IPS-18c (cell line): ENCODE measurements at regions not wholly inside any gene's neighbourhood (a gene's known extent, or its start where the extent isn't known, plus 50 kb on each side); places are given as distances from the start of the nearest gene placed in this dataset.

Experiments used
- H3K4me3 ChIP-seq: 2 replicates; pipeline ENCODE4 v1.7.0; 2013; ENCODE audit warnings: low read depth, mild to moderate bottlenecking, low read length, moderate library complexity; ENCODE audit not compliant: insufficient read depth
- H3K9me3 ChIP-seq: one replicate; pipeline ENCODE4 v1.6.1; 2013; ENCODE audit warnings: mild to moderate bottlenecking, low read length, moderate library complexity; ENCODE audit not compliant: control insufficient read depth, insufficient read depth

DNA sequence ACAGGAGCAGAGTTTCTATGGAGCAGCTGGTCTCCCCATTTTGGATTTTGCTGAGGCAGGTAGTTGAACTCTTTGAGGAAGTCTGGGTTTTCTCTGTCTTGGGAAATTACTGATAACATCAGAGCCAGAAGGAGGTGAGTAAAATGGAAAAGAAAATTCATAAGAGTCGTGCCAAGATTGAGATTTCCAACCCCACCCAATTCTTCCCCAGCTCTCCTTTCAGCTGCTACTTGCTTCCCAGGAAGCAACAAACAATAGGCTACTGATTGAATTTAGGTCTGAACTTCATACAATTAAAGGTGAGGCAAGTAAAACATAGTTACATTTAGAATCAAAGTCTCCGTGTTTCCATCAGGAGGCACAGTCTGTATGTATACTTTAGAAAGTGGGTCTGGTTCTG is 54.6 kb upstream of the EOLA2 start:
- H3K9me3 ChIP-seq: peaks cover 9% of the 10 kb centered on the region

DNA sequence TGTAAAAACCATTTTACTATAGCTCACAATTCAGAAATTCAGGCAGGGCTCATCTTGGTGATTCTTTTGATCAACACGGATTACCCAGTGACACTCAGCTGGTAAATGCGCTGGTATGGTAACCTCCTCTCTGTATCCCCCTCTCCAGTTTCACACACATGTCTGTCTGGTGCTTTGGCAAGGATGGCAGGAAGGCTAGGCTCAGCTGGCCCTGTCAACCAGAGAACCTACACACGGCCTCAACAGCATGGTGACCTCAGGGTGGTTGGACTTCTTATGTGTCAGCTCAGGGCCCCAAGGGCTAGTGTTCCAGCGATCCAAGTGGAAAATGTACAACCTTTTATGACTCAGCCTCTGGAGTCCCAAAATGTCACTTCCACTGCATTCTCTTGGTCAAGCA is 55.7 kb upstream of the EOLA2 start:
- H3K4me3 ChIP-seq: no peak overlapping the region

More for the DNA sequence above, 54.6 kb upstream of the EOLA2 start:
- no peak overlapping the region for H3K4me3 ChIP-seq

DNA sequence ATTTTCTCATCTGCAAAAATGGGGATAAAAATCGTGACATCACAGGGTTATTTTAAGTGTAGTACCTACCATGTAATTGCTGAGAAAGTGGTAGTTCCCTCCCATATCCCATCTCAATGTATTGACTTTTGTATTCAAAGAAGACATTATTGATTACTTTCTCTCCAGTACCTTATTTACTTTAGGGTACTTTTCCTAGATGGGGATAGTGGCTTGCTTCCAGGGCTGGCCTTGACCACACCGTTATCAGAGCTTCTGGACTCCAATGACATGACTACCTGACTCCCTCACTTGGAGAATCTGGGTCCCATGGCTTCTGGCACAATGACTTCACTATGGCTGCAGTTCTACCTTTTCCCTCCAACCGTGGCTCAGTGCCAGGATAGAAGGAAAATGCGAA is 58.2 kb upstream of the EOLA2 start:
- Histone ChIP-seq H3K9me3 (peaks cover 11% of the 10 kb centered on the region), H3K4me3 (no peak overlapping the region)

More for the DNA sequence above, 55.7 kb upstream of the EOLA2 start:
- peaks cover 11% of the 10 kb centered on the region for H3K9me3 ChIP-seq

DNA sequence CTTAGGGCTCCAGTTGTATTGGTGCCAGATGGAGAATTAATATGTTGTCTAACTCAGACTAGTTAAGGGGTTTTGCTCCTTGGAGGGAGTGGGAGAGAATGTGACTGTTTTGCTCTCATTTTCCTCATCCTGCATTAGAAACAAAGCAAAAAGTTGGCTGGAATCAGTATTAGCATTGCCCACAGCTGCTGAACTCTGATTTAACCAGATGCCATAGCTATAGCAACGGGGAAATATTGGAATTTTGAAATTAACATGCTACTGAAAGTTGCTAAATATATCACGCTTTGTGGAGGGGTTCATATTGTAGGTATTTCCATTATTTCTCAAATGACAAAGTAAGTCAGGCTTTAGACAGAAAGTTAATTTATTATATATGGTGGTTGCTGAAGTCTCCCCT is 66.7 kb upstream of the EOLA2 start:
- Histone ChIP-seq H3K4me3 (no peak overlapping the region), H3K9me3 (peaks cover 3% of the 10 kb centered on the region)

DNA sequence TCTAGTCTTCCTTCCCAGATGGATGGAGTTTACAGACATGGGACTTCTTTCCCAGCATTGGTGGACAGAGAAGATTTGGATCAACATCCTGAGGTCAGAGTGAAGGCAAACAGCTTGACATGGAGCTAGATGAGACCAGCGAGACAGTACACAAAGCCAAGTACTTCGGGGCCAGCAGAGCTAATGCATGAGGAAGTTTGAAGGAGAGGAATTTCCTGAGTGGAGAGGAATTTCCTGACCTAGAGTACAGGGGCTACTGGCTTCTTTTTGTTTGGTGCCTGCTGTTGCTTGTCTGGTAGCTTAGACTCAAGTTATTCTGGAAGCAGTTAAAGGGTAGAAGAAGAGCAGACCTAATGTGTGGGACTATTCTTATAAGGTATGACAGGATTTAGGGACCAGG is 69.1 kb upstream of the EOLA2 start:
- H3K9me3 ChIP-seq: no peaks in the 10 kb centered on the region
- no peak overlapping the region for H3K4me3 ChIP-seq

DNA sequence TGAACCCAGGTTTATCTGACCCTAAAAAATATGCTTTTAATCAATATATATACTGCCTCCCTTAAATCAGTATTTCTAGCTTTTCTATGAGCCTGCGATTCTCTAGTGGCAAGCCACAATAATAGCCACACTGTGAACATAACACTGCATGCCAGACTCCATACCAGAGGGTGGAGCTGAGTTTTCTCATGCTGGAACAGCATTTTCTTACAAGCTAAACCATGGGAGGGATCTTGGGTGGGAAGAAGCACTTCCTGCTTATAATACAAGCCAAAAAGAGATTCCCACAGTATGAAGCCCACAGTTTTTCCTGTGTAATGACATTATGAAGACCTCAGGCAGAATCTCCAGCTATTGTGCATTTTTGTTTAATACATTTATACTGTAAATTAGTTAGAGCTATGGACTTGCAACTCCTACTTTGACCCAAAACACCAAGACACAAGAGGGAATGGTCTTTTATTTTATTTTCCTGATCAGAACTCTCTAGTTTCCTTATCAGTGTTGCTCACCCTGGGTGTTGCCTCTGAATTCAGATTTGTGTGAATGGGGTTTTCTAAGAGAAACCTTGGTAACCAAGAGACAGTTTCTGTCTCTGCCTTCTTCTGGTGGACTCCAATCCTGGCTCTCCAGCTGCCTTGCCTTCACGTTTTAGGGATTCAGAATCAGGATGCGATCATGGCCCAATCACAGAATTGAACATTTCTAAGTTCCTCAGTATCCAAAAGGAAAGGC is 74.5 kb upstream of the EOLA2 start:
- H3K4me3 ChIP-seq: no peak overlapping the region

DNA sequence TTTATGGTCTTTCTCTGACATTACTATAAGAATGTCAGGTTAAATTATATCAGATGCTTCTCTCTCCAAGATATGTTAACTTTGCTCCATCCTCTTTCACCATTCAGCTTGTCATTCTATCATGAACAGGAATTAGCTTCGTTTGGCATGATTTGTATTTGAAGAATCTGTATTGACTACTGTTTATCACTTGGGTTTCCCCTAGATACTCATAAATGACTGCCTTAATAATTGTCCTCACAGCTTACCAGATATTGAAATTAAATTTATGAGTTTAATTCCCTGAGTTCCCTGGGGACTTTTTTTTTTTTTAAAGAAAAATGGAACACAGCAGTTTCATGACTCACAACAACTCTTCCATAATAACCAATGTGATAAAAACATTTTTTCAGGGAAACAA is 76.2 kb upstream of the EOLA2 start:
- H3K9me3 ChIP-seq: peaks cover 2% of the 10 kb centered on the region
- no peak overlapping the region for H3K4me3 ChIP-seq

More for the DNA sequence above, 74.5 kb upstream of the EOLA2 start:
- peaks cover 1% of the 10 kb centered on the region for H3K9me3 ChIP-seq

DNA sequence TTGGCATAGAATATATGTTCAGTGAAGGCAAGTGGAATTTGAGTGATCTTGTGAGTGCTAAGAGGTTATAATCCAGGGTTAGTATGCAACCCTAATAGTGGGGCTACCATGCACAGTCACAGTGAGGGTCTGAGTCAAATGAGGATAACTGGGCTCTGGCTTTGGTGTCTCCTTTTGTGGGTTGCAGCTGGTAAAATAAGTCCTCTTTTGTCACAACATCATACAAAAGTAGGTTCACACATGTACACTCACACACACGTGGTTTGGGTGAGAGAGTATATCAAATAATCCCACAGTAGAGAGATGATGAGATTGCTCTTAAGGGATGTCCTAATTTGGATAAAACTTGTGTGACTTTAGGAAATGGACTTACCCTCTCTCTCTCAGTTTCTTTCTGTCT is 79.6 kb upstream of the EOLA2 start:
- H3K9me3 ChIP-seq: peaks cover 5% of the 10 kb centered on the region
- no peak overlapping the region for H3K4me3 ChIP-seq

DNA sequence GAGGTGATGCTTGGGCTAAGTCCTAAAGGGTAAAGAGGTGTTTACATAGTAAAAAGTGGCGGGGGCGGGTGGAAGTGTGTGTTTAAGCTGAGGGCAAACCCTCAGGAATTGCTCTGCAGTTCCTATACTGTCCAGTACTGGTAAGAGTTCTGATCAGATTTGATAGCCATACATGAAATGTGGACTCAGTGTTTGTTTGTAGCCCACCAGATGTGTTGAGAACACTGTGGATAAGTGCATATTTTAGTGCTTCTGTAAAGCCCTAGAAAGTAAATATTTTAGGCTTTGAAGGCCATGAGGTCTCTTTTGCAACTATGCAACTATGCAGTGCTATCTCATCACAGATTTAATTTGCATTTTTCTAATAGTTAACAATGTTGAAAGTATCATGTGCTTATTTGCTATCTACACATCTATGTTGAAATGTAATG is 80.7 kb upstream of the EOLA2 start:
- H3K9me3 ChIP-seq: peaks cover 6% of the 10 kb centered on the region
- no peak overlapping the region for H3K4me3 ChIP-seq

DNA sequence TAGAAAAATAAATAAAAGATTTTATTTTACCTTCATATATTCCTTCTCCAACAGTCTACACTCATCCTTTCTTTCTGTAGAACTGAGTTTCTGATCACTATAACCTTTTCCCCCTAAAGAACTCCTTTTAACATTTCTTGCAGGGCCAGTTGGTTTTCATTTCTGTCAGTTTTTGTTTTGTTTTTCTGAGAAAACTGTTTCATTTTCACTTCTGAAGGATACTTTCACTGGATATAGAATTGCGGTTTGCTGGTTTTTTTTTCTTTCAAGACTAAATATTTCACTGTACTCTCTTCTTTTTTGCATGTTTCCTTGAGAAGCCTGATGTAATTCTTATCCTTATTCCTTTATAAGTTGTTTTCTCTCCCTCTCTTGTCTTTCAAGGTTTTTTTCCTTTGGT is 90.4 kb upstream of the EOLA2 start:
- Histone ChIP-seq H3K9me3 (no peaks in the 10 kb centered on the region), H3K4me3 (no peak overlapping the region)

DNA sequence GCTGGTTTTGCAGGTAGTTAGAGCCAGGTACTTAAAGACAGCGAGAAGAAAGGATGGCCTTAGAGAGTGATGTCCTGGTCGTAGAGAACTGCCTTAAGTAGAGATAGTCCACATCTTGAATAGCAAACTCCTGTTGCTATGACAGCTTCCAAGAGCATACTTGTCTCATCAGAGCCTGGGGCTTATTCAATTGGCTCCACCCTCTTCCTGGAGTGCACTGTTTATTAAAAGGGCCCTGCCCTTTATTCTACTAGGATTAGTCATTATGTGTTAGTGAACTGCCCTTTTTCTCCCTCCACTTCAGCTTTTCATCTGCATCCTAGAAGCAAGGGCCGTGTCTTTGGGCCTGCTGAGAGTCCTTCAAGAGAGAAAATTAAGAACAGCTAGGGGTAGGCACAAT is 94.5 kb upstream of the EOLA2 start:
- Histone ChIP-seq H3K9me3 (no peaks in the 10 kb centered on the region), H3K4me3 (no peak overlapping the region)

DNA sequence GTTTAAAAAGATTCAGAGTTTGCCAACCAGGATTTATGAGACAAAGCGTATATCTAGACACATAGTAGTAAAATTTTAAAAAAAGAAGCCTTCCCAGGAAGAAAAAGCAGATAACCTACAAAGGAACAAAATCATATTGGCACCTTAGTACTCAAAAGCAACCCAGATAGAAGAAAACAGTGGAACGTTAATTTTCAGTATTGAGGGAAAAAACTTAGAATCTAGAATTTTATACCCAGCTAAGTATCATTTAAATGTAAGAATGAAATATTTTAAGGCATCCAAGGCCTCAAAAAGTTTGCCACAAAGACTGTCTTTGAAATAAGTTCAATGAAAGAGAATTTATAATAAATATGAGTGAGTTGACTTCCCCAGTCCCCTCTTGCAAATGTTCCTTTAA is 96.5 kb upstream of the EOLA2 start:
- H3K4me3 ChIP-seq: no peak overlapping the region
- no peaks in the 10 kb centered on the region for H3K9me3 ChIP-seq

DNA sequence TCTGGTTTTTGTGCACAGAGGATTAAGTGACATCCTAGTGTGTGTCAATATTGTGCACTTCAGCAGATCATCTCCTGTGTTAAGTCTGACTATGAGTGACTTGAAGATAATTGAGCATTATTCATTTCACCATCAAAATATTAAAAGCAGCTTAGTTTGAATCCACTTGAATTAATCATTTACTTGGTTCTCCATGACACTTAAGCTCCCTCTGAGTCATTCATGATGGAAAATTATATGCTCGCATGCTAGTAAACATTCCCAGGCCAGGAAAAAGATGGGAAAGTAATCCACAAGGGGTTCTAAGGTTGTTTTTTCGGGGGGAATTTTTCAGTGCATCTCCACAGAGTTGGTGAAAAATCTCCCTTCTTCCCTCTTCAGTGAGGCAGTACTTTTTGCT is 97.2 kb upstream of the EOLA2 start:
- Histone ChIP-seq H3K9me3 (no peaks in the 10 kb centered on the region), H3K4me3 (no peak overlapping the region)

DNA sequence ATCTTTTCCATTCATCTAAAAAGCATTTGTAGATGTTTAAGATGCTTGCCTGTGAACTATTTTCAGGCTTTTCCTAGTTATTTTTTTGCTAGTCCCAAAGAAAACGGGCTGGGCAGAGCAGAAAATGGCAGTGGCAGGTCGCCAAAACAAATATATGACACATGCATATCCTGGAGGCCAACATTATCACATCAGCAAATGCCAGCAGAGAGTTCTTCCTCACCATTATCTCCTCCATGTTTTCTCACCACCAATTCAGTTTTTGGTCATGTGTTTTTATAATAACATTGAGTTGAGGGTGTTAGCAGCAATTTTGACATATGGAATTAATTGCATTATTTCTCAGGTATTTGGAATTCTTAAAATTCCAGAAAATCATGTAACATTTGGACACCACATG is 97.9 kb upstream of the EOLA2 start:
- Histone ChIP-seq H3K9me3 (no peaks in the 10 kb centered on the region), H3K4me3 (no peak overlapping the region)

DNA sequence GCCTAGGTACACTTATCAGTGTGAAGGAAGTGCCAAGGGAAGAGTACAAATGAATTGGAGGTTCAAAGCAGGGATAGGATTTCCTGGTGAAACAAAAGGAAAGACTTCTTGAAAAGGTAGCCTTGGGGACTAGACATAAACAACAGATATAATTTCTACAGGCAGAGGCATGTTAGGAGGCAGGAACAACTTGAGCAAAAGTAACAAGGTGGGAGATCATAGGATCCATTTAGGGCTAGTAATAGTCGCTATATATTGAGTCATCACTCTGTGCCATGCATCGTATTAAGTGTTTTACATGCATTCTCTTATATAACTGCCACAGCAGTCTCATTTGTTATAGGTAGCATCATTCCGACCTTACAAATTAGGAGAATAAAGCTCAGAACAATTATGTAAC is 98.3 kb upstream of the EOLA2 start:
- Histone ChIP-seq H3K9me3 (no peaks in the 10 kb centered on the region), H3K4me3 (no peak overlapping the region)

DNA sequence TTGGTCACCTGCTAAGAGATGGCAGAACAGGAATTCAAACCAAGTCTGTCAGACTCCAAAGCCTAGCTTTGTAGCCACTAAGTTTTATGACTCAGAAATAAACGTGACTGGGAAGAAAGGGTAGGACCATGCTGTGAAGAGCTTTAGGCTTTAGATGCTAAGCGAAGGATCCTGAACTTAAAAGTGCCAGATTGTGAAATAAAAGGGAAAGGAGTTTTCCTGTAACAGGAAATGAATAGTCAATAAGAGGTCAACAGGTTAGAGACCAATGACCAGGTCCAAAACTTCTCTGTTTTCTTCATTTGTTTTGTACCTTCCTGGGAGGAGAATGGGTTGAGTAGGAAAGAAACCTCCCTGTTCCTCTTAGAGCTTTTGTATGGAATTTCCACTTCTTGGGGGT is 98.8 kb upstream of the EOLA2 start:
- H3K9me3 ChIP-seq: no peaks in the 10 kb centered on the region
- H3K4me3 ChIP-seq: no peak overlapping the region

DNA sequence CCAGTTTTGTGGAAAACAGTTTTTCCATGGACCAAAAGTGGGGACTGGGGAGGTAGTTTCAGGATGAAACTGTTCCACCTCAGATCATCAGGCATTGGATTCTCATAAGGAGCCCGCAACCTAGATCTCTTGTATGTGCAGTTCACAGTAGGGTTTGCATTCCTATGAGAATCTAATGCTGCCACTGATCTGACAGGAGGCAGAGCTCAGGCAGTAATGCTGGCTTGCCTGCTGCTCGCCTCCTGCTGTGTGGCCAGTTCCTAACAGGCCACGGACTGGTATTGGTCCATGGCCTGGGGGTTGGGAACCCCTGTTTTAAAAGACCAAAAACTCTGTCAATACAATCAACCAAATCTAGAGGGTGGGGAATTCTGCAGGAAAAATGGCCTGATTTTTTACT is 100.0 kb upstream of the EOLA2 start:
- Histone ChIP-seq H3K4me3 (no peak overlapping the region), H3K9me3 (no peaks in the 10 kb centered on the region)

DNA sequence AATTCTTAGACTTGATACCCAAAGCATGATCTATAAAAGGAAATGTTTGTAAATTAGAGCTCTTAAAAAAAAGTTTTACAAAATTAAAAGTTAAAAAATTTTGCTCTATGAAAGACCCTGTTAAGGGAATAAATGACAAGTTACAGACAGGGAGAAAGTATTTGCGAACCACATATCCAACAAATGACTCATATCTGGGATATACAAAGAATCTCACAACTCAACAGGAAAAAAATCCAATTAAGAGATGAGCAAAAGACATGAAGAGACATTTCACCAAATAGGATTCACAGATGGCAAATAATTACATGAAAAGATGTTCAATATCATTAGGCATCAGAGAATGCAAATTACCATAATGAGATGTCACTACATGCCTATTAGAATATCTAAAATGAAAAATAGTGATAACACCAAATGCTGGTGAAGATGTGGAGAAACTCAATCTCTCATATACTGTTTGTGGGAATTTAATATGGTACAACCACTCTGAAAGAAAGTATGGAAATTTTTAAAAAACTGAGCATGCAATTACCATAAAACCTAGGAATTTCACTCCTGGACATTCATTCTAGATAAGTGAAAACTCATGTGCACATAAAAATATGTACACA is 100.8 kb upstream of the EOLA2 start:
- Histone ChIP-seq H3K4me3 (no peak overlapping the region), H3K9me3 (no peaks in the 10 kb centered on the region)

DNA sequence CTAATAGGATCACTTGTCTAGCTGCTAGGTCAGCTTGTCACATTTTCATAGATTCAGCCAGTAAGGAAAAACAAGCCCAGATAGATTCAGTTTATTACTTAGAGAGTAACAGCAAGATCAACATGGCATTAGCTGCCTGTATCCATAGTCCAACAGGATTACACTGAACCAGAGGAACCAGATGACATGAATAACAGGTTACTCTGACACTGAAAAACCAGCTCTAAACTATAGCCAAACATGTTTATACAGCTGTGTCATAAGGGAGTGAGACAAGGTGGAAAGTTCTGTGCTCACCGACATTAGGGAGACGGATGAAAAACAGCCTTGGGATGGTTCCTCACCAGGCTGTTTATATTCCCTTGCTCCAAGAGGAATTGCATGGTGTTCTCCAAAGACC is 102.9 kb upstream of the EOLA2 start:
- Histone ChIP-seq H3K9me3 (no peaks in the 10 kb centered on the region), H3K4me3 (no peak overlapping the region)
